GM23338 (cell line): ENCODE measurements at regions not wholly inside any gene's neighbourhood (a gene's known extent, or its start where the extent isn't known, plus 50 kb on each side); places are given as distances from the start of the nearest gene placed in this dataset.
A peak's percentile ranks its signal among the peaks of the same experiment; 100 is the strongest.

Experiments used
- ATAC-seq: fragments of 200-7000 bp; cut with Tn5 transposase; 3 replicates; pipeline ENCODE4 v1.9.1; 2020
- DNase-seq: peaks from one replicate; pipeline ENCODE4 v3.0.0-alpha.2; 2015; ENCODE audit warnings: low spot score
- H2AFZ ChIP-seq: fragments of 200-600 bp; sonication (generic); 2 replicates; pipeline ENCODE4 v1.8.0; 2016; ENCODE audit warnings: antibody characterized with exemption, mild to moderate bottlenecking, moderate library complexity
- H3F3A ChIP-seq: fragments of 200-600 bp; sonication (generic); replicated peaks from 2 replicates; pipeline ENCODE4 v1.8.0; 2017; ENCODE audit warnings: antibody characterized with exemption, mixed run types, low read depth
- H3K27ac ChIP-seq: fragments of 200-600 bp; sonication (generic); 2 replicates; pipeline ENCODE4 v1.6.1; 2016; ENCODE audit warnings: low read depth
- H3K27me3 ChIP-seq: fragments of 200-600 bp; sonication (generic); 2 replicates; pipeline ENCODE4 v1.8.0; 2016; ENCODE audit warnings: mild to moderate bottlenecking, mixed run types, moderate library complexity; ENCODE audit not compliant: insufficient read depth
- H3K36me3 ChIP-seq: fragments of 200-600 bp; sonication (generic); 2 replicates; pipeline ENCODE4 v1.8.0; 2016; ENCODE audit warnings: mild to moderate bottlenecking; ENCODE audit not compliant: insufficient read depth
- H3K4me1 ChIP-seq: fragments of 200-600 bp; sonication (generic); 2 replicates; pipeline ENCODE4 v1.8.0; 2016; ENCODE audit warnings: mild to moderate bottlenecking, moderate library complexity; ENCODE audit not compliant: insufficient read depth
- H3K4me2 ChIP-seq: fragments of 200-600 bp; sonication (generic); 2 replicates; pipeline ENCODE4 v1.7.1; 2017; ENCODE audit warnings: mixed run types
- H3K4me3 ChIP-seq: fragments of 200-600 bp; sonication (generic); 2 replicates; pipeline ENCODE4 v1.6.1; 2016; ENCODE audit warnings: mixed run types
- H3K79me2 ChIP-seq: fragments of 200-600 bp; sonication (generic); replicated peaks from 2 replicates; pipeline ENCODE4 v1.8.0; 2017; ENCODE audit warnings: mild to moderate bottlenecking; ENCODE audit not compliant: insufficient read depth
- H3K9me2 ChIP-seq: fragments of 200-600 bp; sonication (generic); 2 replicates; pipeline ENCODE4 v1.8.0; 2017; ENCODE audit not compliant: insufficient read depth
- H4K20me1 ChIP-seq: fragments of 200-600 bp; sonication (generic); replicated peaks from 2 replicates; pipeline ENCODE4 v1.8.0; 2017; ENCODE audit warnings: mild to moderate bottlenecking; ENCODE audit not compliant: insufficient read depth
- H3K27ac Mint-ChIP-seq: 2 replicates; pipeline ENCODE4 v1.8.0; 2020; ENCODE audit warnings: inconsistent platforms, mild to moderate bottlenecking, moderate library complexity, mixed read lengths
- H3K27me3 Mint-ChIP-seq: 3 replicates; pipeline ENCODE4 v1.8.0; 2022; ENCODE audit warnings: low read depth, mild to moderate bottlenecking, moderate library complexity, mixed read lengths, inconsistent platforms; ENCODE audit not compliant: insufficient read depth, poor library complexity
- H3K36me3 Mint-ChIP-seq: 3 replicates; pipeline ENCODE4 v1.8.0; 2021; ENCODE audit warnings: low read depth, mild to moderate bottlenecking, inconsistent platforms, moderate library complexity, mixed read lengths
- H3K4me1 Mint-ChIP-seq: 3 replicates; pipeline ENCODE4 v1.8.0; 2020; ENCODE audit warnings: mild to moderate bottlenecking, inconsistent platforms, mixed read lengths
- H3K4me3 Mint-ChIP-seq: 3 replicates; pipeline ENCODE4 v1.8.0; 2021; ENCODE audit warnings: moderate library complexity, mild to moderate bottlenecking, inconsistent platforms, mixed read lengths
- H3K9me3 Mint-ChIP-seq: 3 replicates; pipeline ENCODE4 v1.8.0; 2020; ENCODE audit warnings: moderate library complexity, mild to moderate bottlenecking, inconsistent platforms, mixed read lengths
- EZH2 ChIP-seq: fragments of 200-600 bp; sonication (generic); IDR thresholded peaks from one replicate; pipeline ENCODE4 v1.8.0; 2017; ENCODE audit warnings: antibody characterized with exemption, mild to moderate bottlenecking, low read depth; ENCODE audit not compliant: unreplicated experiment
- EZH2phosphoT487 ChIP-seq: fragments of 200-600 bp; sonication (generic); IDR thresholded peaks from one replicate; pipeline ENCODE4 v1.8.1; 2018; ENCODE audit warnings: antibody characterized with exemption; ENCODE audit not compliant: unreplicated experiment
- JUNB ChIP-seq: IDR thresholded peaks from one replicate; pipeline ENCODE4 v1.6.1; 2016; ENCODE audit warnings: antibody characterized with exemption; ENCODE audit not compliant: unreplicated experiment
- NANOG ChIP-seq: IDR thresholded peaks from 2 replicates; pipeline ENCODE4 v1.6.1; 2016; ENCODE audit warnings: antibody characterized with exemption, borderline replicate concordance
- POLR2AphosphoS5 ChIP-seq: IDR thresholded peaks from 2 replicates; pipeline ENCODE4 v1.6.1; 2016; ENCODE audit warnings: antibody characterized with exemption, low read depth
- STAT1 ChIP-seq: IDR thresholded peaks from one replicate; pipeline ENCODE4 v1.6.1; 2016; ENCODE audit warnings: antibody characterized with exemption; ENCODE audit not compliant: unreplicated experiment
- ZNF331 ChIP-seq: fragments of 250-450 bp; sonication (Bioruptor Pico); IDR thresholded peaks from 2 replicates; pipeline ENCODE4 v1.5.0; 2020; ENCODE audit warnings: low read depth, mild to moderate bottlenecking, moderate library complexity
- TF ChIP-seq, protein P1 (sequence below), 2 experiments: fragments of 200-600 bp in 1 of 2; sonication (generic) in 1 of 2; conservative IDR thresholded peaks; 2 replicates each; pipeline versions ENCODE4 v1.5.1 to v1.6.1; 2016 to 2017; ENCODE audit warnings: antibody characterized with exemption in 2 of 2, low read depth in 2 of 2, mild to moderate bottlenecking in 2 of 2, moderate library complexity in 1 of 2
- TF ChIP-seq, protein P2 (sequence below): IDR thresholded peaks from 2 replicates; pipeline ENCODE4 v1.6.1; 2016; ENCODE audit warnings: antibody characterized with exemption
- TF ChIP-seq, protein P3 (sequence below): IDR thresholded peaks from one replicate; pipeline ENCODE4 v1.6.1; 2018; ENCODE audit warnings: antibody characterized with exemption; ENCODE audit not compliant: unreplicated experiment

DNA sequence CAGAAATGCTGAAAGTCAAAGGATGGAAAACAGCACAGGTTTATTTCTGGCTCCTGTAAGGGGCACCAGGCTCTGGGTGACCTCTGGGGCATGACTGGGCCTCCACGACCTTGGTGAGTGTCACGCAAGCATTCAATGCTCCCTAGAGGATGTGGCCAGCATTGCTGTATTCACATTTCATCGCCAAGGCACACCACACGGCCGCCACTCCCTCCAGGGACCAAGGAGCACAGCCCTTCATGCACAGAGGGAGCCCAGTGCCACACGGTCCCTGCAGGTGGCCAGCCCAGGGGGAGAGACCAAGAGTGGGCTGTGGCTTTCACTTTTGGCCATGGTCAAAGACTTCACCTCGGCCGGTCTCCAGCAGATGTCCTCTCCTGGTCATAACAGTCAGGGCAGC lies 137.4 kb upstream of the TNRC6C start:
- Mint-ChIP-seq H3K36me3 (peaks cover 3% of the 10 kb centered on the region; the same call in 1 of the 3 replicates), H3K4me1 (peaks cover 31% of the 10 kb centered on the region), H3K9me3 (peaks cover 6% of the 10 kb centered on the region; the same call in 1 of the 3 replicates), H3K27me3 (peaks cover 13% of the 10 kb centered on the region), H3K27ac (no peak overlapping the region), H3K4me3 (no peak overlapping the region)
- no peak overlapping the region for H3K4me2 ChIP-seq
- no peak overlapping the region for H3K4me3 ChIP-seq
- H3K27ac ChIP-seq = no peak overlapping the region
- TF ChIP-seq, protein P1, sequence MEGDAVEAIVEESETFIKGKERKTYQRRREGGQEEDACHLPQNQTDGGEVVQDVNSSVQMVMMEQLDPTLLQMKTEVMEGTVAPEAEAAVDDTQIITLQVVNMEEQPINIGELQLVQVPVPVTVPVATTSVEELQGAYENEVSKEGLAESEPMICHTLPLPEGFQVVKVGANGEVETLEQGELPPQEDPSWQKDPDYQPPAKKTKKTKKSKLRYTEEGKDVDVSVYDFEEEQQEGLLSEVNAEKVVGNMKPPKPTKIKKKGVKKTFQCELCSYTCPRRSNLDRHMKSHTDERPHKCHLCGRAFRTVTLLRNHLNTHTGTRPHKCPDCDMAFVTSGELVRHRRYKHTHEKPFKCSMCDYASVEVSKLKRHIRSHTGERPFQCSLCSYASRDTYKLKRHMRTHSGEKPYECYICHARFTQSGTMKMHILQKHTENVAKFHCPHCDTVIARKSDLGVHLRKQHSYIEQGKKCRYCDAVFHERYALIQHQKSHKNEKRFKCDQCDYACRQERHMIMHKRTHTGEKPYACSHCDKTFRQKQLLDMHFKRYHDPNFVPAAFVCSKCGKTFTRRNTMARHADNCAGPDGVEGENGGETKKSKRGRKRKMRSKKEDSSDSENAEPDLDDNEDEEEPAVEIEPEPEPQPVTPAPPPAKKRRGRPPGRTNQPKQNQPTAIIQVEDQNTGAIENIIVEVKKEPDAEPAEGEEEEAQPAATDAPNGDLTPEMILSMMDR (conservative IDR thresholded peaks at IDR 0.05; ENCODE audit: low read depth in 2 of 2) = peak; percentile 32 to 60; a peak in 3 of 4 replicates
- TF ChIP-seq NANOG (no peak), EZH2 (no peak), EZH2phosphoT487 (no peak), POLR2AphosphoS5 (no peak)
- TF ChIP-seq, protein P2, sequence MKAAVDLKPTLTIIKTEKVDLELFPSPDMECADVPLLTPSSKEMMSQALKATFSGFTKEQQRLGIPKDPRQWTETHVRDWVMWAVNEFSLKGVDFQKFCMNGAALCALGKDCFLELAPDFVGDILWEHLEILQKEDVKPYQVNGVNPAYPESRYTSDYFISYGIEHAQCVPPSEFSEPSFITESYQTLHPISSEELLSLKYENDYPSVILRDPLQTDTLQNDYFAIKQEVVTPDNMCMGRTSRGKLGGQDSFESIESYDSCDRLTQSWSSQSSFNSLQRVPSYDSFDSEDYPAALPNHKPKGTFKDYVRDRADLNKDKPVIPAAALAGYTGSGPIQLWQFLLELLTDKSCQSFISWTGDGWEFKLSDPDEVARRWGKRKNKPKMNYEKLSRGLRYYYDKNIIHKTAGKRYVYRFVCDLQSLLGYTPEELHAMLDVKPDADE = no peak
- TF ChIP-seq, protein P3, sequence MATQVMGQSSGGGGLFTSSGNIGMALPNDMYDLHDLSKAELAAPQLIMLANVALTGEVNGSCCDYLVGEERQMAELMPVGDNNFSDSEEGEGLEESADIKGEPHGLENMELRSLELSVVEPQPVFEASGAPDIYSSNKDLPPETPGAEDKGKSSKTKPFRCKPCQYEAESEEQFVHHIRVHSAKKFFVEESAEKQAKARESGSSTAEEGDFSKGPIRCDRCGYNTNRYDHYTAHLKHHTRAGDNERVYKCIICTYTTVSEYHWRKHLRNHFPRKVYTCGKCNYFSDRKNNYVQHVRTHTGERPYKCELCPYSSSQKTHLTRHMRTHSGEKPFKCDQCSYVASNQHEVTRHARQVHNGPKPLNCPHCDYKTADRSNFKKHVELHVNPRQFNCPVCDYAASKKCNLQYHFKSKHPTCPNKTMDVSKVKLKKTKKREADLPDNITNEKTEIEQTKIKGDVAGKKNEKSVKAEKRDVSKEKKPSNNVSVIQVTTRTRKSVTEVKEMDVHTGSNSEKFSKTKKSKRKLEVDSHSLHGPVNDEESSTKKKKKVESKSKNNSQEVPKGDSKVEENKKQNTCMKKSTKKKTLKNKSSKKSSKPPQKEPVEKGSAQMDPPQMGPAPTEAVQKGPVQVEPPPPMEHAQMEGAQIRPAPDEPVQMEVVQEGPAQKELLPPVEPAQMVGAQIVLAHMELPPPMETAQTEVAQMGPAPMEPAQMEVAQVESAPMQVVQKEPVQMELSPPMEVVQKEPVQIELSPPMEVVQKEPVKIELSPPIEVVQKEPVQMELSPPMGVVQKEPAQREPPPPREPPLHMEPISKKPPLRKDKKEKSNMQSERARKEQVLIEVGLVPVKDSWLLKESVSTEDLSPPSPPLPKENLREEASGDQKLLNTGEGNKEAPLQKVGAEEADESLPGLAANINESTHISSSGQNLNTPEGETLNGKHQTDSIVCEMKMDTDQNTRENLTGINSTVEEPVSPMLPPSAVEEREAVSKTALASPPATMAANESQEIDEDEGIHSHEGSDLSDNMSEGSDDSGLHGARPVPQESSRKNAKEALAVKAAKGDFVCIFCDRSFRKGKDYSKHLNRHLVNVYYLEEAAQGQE = no peak
- ATAC-seq = peak; percentile 76
- H2AFZ ChIP-seq = no peak overlapping the region
- no peaks in the 10 kb centered on the region for H4K20me1 ChIP-seq
- DNase-seq = peak; percentile 58
- H3F3A ChIP-seq = no peaks in the 10 kb centered on the region
- H3K79me2 ChIP-seq = no peaks in the 10 kb centered on the region
- no peaks in the 10 kb centered on the region for H3K27me3 ChIP-seq
- H3K9me2 ChIP-seq = no peaks in the 10 kb centered on the region
- H3K4me1 ChIP-seq = no peaks in the 10 kb centered on the region; the same call in 1 of the 2 replicates
- H3K36me3 ChIP-seq = no peaks in the 10 kb centered on the region

DNA sequence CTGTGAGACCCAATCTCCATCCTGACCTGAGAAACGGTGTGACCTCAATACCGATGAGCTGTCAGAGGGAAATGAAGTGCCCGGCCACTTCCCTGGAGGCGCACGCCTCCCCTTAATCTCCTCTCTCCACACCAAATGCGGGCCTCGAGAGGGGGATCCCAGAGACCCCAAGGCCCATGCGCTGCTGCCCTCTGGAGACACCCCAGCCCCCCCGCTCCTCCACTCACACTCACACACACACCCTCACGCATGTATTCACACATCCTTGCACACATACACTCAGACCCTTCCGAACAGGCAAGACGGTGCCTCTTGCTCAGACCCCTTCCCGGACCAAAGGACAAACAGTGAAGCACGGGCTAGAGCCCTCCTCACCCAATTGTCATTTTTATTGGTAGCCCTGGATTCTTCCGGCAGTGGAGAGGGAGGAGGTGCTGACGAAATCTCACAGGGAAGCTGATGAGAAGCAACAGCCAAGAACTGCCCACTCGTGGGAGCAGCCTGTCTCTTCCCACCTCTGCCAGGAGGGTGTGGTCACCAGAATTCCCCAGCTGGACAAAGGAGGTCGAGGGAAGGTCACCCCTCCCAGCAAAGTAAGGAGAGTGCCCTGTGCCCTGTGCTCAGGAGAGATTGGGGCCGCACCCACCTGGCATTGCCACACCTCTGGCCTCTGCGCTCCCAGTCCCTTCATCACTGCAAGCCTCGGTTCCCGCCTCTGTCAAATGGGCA lies 136.0 kb upstream of the TNRC6C start:
- H3K27ac ChIP-seq = no peak overlapping the region
- no peaks in the 10 kb centered on the region for H3K9me2 ChIP-seq
- H3K36me3 Mint-ChIP-seq = peaks cover 3% of the 10 kb centered on the region; the same call in 1 of the 3 replicates
- peaks cover 7% of the 10 kb centered on the region for H3K4me1 ChIP-seq
- H3K9me3 Mint-ChIP-seq = peaks cover 6% of the 10 kb centered on the region; the same call in 1 of the 3 replicates
- H3K36me3 ChIP-seq = no peaks in the 10 kb centered on the region
- H3K27me3 Mint-ChIP-seq = peaks cover 10% of the 10 kb centered on the region
- peaks cover 42% of the 10 kb centered on the region for H3K4me1 Mint-ChIP-seq
- no peaks in the 10 kb centered on the region for H3K27me3 ChIP-seq
- no peaks in the 10 kb centered on the region for H3K79me2 ChIP-seq
- no peaks in the 10 kb centered on the region for H4K20me1 ChIP-seq
- no peak for DNase-seq
- no peak for ATAC-seq
- peak overlapping the region; percentile 56 for H2AFZ ChIP-seq
- H3K4me2 ChIP-seq = no peak overlapping the region
- H3K27ac Mint-ChIP-seq = 0 out of 2 replicates have a peak overlapping the region, but pooled peaks have one; percentile 25
- no peak overlapping the region for H3K4me3 ChIP-seq
- no peak overlapping the region for H3K4me3 Mint-ChIP-seq
- 0 out of 2 replicates have a peak, but pooled peaks cover 2% of the 10 kb centered on the region for H3F3A ChIP-seq
- no peak for TF ChIP-seq NANOG
- no peak for TF ChIP-seq EZH2
- no peak for TF ChIP-seq STAT1
- TF ChIP-seq ZNF331 (CRISPR knock-in tag) = no peak
- no peak for TF ChIP-seq POLR2AphosphoS5
- TF ChIP-seq, protein P3 = no peak
- TF ChIP-seq EZH2phosphoT487 = no peak
- TF ChIP-seq, protein P1 (conservative IDR thresholded peaks at IDR 0.05; ENCODE audit: low read depth in 2 of 2) = no peak
- TF ChIP-seq JUNB = no peak
